Mammary epithelial cell (primary cell): ENCODE measurements at regions not wholly inside any gene's neighbourhood (a gene's known extent, or its start where the extent isn't known, plus 50 kb on each side); places are given as distances from the start of the nearest gene placed in this dataset.

Experiments used
- EZH2 ChIP-seq: IDR thresholded peaks from 2 replicates; pipeline ENCODE4 v1.6.1; 2012; ENCODE audit warnings: low read length, inconsistent platforms, borderline replicate concordance
- TF ChIP-seq, protein P1 (sequence below), 2 donors: IDR thresholded peaks in 1 of 2; conservative IDR thresholded peaks in 1 of 2; 2 replicates each; pipeline ENCODE4 v1.5.1; 2011 to 2012; ENCODE audit warnings: inconsistent platforms in 2 of 2, low read length in 2 of 2, mild to moderate bottlenecking in 2 of 2, control low read depth in 1 of 2, low read depth in 1 of 2; ENCODE audit not compliant: insufficient read depth in 1 of 2; ENCODE audit errors: extremely low read depth in 1 of 2

GRCh38 chr5:89638871-89639270, 755.9 kb upstream of the MEF2C start:
- TF ChIP-seq, protein P1, sequence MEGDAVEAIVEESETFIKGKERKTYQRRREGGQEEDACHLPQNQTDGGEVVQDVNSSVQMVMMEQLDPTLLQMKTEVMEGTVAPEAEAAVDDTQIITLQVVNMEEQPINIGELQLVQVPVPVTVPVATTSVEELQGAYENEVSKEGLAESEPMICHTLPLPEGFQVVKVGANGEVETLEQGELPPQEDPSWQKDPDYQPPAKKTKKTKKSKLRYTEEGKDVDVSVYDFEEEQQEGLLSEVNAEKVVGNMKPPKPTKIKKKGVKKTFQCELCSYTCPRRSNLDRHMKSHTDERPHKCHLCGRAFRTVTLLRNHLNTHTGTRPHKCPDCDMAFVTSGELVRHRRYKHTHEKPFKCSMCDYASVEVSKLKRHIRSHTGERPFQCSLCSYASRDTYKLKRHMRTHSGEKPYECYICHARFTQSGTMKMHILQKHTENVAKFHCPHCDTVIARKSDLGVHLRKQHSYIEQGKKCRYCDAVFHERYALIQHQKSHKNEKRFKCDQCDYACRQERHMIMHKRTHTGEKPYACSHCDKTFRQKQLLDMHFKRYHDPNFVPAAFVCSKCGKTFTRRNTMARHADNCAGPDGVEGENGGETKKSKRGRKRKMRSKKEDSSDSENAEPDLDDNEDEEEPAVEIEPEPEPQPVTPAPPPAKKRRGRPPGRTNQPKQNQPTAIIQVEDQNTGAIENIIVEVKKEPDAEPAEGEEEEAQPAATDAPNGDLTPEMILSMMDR (conservative IDR thresholded peaks at IDR 0.05 in 1 of 2, IDR thresholded peaks at IDR 0.05 in 1 of 2; ENCODE audit: extremely low read depth in 1 of 2, insufficient read depth in 1 of 2, low read depth in 1 of 2, low read length in 2 of 2), result no peak
- no peak for TF ChIP-seq EZH2
